GM18519 (cell line): ENCODE measurements at regions not wholly inside any gene's neighbourhood (a gene's known extent, or its start where the extent isn't known, plus 50 kb on each side); places are given as distances from the start of the nearest gene placed in this dataset.
A peak's percentile ranks its signal among the peaks of the same experiment; 100 is the strongest.
"Not testable (repeated sequence)": the region's sequence is repeated elsewhere in the genome, so short reads cannot be mapped to it uniquely, and the experiment has no call there.

Experiments used
- ATAC-seq: cut with Tn5 transposase; IDR thresholded peaks from one replicate; pipeline ENCODE4 v1.9.1; 2021; ENCODE audit warnings: mild to moderate bottlenecking, moderate library complexity; ENCODE audit not compliant: unreplicated experiment, low FRiP score

- not testable (repeated sequence) for ATAC-seq
Observed at GRCh38 chr9:42325142-42325541, 141.7 kb downstream of the SPATA31A6 start.

- ATAC-seq = not testable (repeated sequence)
Observed at GRCh38 chr9:42325561-42325960, 142.1 kb downstream of the SPATA31A6 start.

GRCh38 chr9:42326482-42326881, 143.0 kb downstream of the SPATA31A6 start:
- ATAC-seq = not testable (repeated sequence)

- not testable (repeated sequence) for ATAC-seq
Observed at GRCh38 chr9:42335342-42335741, 151.9 kb downstream of the SPATA31A6 start.

- ATAC-seq = not testable (repeated sequence)
Observed at GRCh38 chr9:42335984-42336657, 152.7 kb downstream of the SPATA31A6 start.

- not testable (repeated sequence) for ATAC-seq
Observed at GRCh38 chr9:42338275-42338674, 154.8 kb downstream of the SPATA31A6 start.

- ATAC-seq = not testable (repeated sequence)
Observed at GRCh38 chr9:42339671-42340434, 156.4 kb downstream of the SPATA31A6 start.

- not testable (repeated sequence) for ATAC-seq
Observed at GRCh38 chr9:42340435-42340723, 156.9 kb downstream of the SPATA31A6 start.

GRCh38 chr9:42341860-42342259, 158.4 kb downstream of the SPATA31A6 start:
- not testable (repeated sequence) for ATAC-seq

GRCh38 chr9:42342297-42342696, 158.8 kb downstream of the SPATA31A6 start:
- ATAC-seq = not testable (repeated sequence)

- not testable (repeated sequence) for ATAC-seq
Observed at GRCh38 chr9:42344508-42344907, 161.0 kb downstream of the SPATA31A6 start.

- ATAC-seq = not testable (repeated sequence)
Observed at GRCh38 chr9:42346916-42347315, 163.5 kb downstream of the SPATA31A6 start.

- not testable (repeated sequence) for ATAC-seq
Observed at GRCh38 chr9:42349181-42349580, 165.7 kb downstream of the SPATA31A6 start.

- ATAC-seq = not testable (repeated sequence)
Observed at GRCh38 chr9:42350412-42350811, 167.0 kb downstream of the SPATA31A6 start.

GRCh38 chr9:42357604-42358373, 174.3 kb downstream of the SPATA31A6 start:
- not testable (repeated sequence) for ATAC-seq

- ATAC-seq = not testable (repeated sequence)
Observed at GRCh38 chr9:42358626-42359247, 175.3 kb downstream of the SPATA31A6 start.

GRCh38 chr9:42364410-42365243, 181.2 kb downstream of the SPATA31A6 start:
- ATAC-seq = not testable (repeated sequence)

GRCh38 chr9:42365244-42365945, 181.9 kb downstream of the SPATA31A6 start:
- peak; percentile 88 for ATAC-seq

GRCh38 chr9:42368279-42368881, 184.9 kb downstream of the SPATA31A6 start:
- not testable (repeated sequence) for ATAC-seq
